H9 (cell line): ENCODE measurements at regions not wholly inside any gene's neighbourhood (a gene's known extent, or its start where the extent isn't known, plus 50 kb on each side); places are given as distances from the start of the nearest gene placed in this dataset.

Source experiments
- DNase-seq: peaks from one replicate; pipeline ENCODE4 v3.0.0-alpha.2; 2017
- H2AFZ ChIP-seq: one replicate; pipeline ENCODE4 v1.6.1; 2013; ENCODE audit warnings: mild to moderate bottlenecking, low read length, control low read depth, moderate library complexity
- H2AK5ac ChIP-seq: 2 replicates; pipeline ENCODE4 v1.6.1; 2013; ENCODE audit warnings: low read length, control low read depth, mixed read lengths; ENCODE audit not compliant: insufficient read length
- H2BK120ac ChIP-seq: one replicate; pipeline ENCODE4 v1.6.1; 2013; ENCODE audit warnings: low read depth, mild to moderate bottlenecking, low read length, control low read depth, inconsistent platforms; ENCODE audit not compliant: poor library complexity, severe bottlenecking
- H2BK12ac ChIP-seq: 2 replicates; pipeline ENCODE4 v1.6.1; 2013; ENCODE audit warnings: low read length, control low read depth, mixed read lengths, low read depth; ENCODE audit not compliant: insufficient read length
- H2BK15ac ChIP-seq: 2 replicates; pipeline ENCODE4 v1.6.1; 2013; ENCODE audit warnings: low read depth, low read length, control low read depth
- H2BK20ac ChIP-seq: one replicate; pipeline ENCODE4 v1.6.1; 2013; ENCODE audit warnings: low read depth, mild to moderate bottlenecking, low read length, control low read depth, inconsistent platforms; ENCODE audit not compliant: poor library complexity, severe bottlenecking
- H2BK5ac ChIP-seq: 2 replicates; pipeline ENCODE4 v1.6.1; 2013; ENCODE audit warnings: low read length, control low read depth, mixed read lengths; ENCODE audit not compliant: insufficient read length
- H3K14ac ChIP-seq: 2 replicates; pipeline ENCODE4 v1.6.1; 2013; ENCODE audit warnings: low read length, control low read depth; ENCODE audit not compliant: insufficient read depth
- H3K18ac ChIP-seq: 2 replicates; pipeline ENCODE4 v1.6.1; 2013; ENCODE audit warnings: low read depth, mild to moderate bottlenecking, mixed read lengths, low read length, control low read depth; ENCODE audit not compliant: insufficient read length
- H3K23ac ChIP-seq: 2 replicates; pipeline ENCODE4 v1.6.1; 2013; ENCODE audit warnings: low read length, control low read depth, mixed read lengths, low read depth; ENCODE audit not compliant: insufficient read length
- H3K23me2 ChIP-seq: 2 replicates; pipeline ENCODE4 v1.6.1; 2013; ENCODE audit warnings: low read depth, mild to moderate bottlenecking, mixed read lengths, low read length, control low read depth; ENCODE audit not compliant: insufficient read length, poor library complexity, severe bottlenecking
- H3K27ac ChIP-seq: 2 replicates; pipeline ENCODE4 v1.5.1; 2013; ENCODE audit warnings: low read length, control low read depth, mixed read lengths, low read depth; ENCODE audit not compliant: insufficient read length
- H3K27me3 ChIP-seq: 2 replicates; pipeline ENCODE4 v1.6.1; 2013; ENCODE audit warnings: low read length, control low read depth, inconsistent platforms; ENCODE audit not compliant: insufficient read depth
- H3K4ac ChIP-seq: 2 replicates; pipeline ENCODE4 v1.6.1; 2013; ENCODE audit warnings: low read depth, mild to moderate bottlenecking, control low read depth, inconsistent platforms, low read length, moderate library complexity
- H3K4me1 ChIP-seq: 2 replicates; pipeline ENCODE4 v1.6.1; 2013; ENCODE audit warnings: low read length, control low read depth, inconsistent platforms; ENCODE audit not compliant: insufficient read depth
- H3K4me2 ChIP-seq: 2 replicates; pipeline ENCODE4 v1.6.1; 2013; ENCODE audit warnings: low read length, control low read depth, mixed read lengths; ENCODE audit not compliant: insufficient read length, insufficient read depth
- H3K56ac ChIP-seq: 2 replicates; pipeline ENCODE4 v1.6.1; 2013; ENCODE audit warnings: low read depth, mild to moderate bottlenecking, mixed read lengths, low read length, control low read depth; ENCODE audit not compliant: insufficient read length
- H3K79me1 ChIP-seq: 2 replicates; pipeline ENCODE4 v1.6.1; 2013; ENCODE audit warnings: low read depth, mild to moderate bottlenecking, moderate library complexity, low read length, control low read depth, inconsistent platforms; ENCODE audit not compliant: insufficient read depth, poor library complexity, severe bottlenecking
- H3K79me2 ChIP-seq: 2 replicates; pipeline ENCODE4 v1.6.1; 2013; ENCODE audit warnings: low read length, control low read depth, inconsistent platforms; ENCODE audit not compliant: insufficient read depth
- H3K9ac ChIP-seq: 2 replicates; pipeline ENCODE4 v1.6.1; 2013; ENCODE audit warnings: low read length, control low read depth, mixed read lengths; ENCODE audit not compliant: insufficient read length; ENCODE audit errors: extremely low read depth
- H3K9me3 ChIP-seq: one replicate; pipeline ENCODE4 v1.6.1; 2013; ENCODE audit warnings: low read depth, low read length, inconsistent platforms; ENCODE audit not compliant: control insufficient read depth
- H3T11ph ChIP-seq: one replicate; pipeline ENCODE4 v1.6.1; 2013; ENCODE audit warnings: mild to moderate bottlenecking, low read length, control low read depth, inconsistent platforms
- H4K20me1 ChIP-seq: one replicate; pipeline ENCODE4 v1.6.1; 2013; ENCODE audit not compliant: control insufficient read depth, insufficient read length, insufficient read depth
- H4K5ac ChIP-seq: 2 replicates; pipeline ENCODE4 v1.6.1; 2013; ENCODE audit warnings: low read depth, mild to moderate bottlenecking, mixed read lengths, low read length, control low read depth; ENCODE audit not compliant: insufficient read length
- H4K8ac ChIP-seq: replicated peaks from 2 replicates; pipeline ENCODE4 v1.6.1; 2013; ENCODE audit warnings: low read length, control low read depth, mixed read lengths, low read depth; ENCODE audit not compliant: insufficient read length
- H4K91ac ChIP-seq: 2 replicates; pipeline ENCODE4 v1.6.1; 2013; ENCODE audit warnings: low read depth, mild to moderate bottlenecking, moderate library complexity, mixed read lengths, low read length, control low read depth; ENCODE audit not compliant: insufficient read length
- H3K27ac Mint-ChIP-seq, 3 experiments: 2 replicates in 2 of 3; 3 replicates in 1 of 3; pipeline ENCODE4 v1.8.0; 2020 to 2021; ENCODE audit warnings: mixed read lengths in 3 of 3, mild to moderate bottlenecking in 1 of 3, moderate library complexity in 1 of 3
- H3K27me3 Mint-ChIP-seq: 2 replicates; pipeline ENCODE4 v1.8.0; 2021; ENCODE audit warnings: low read depth, mild to moderate bottlenecking, moderate library complexity, mixed read lengths
- H3K36me3 Mint-ChIP-seq, 3 experiments: 2 replicates in 2 of 3; 3 replicates in 1 of 3; pipeline ENCODE4 v1.8.0; 2020 to 2021; ENCODE audit warnings: low read depth in 3 of 3, mixed read lengths in 3 of 3; ENCODE audit not compliant: insufficient read depth in 1 of 3
- H3K4me1 Mint-ChIP-seq, 2 experiments: 2 replicates each; pipeline ENCODE4 v1.8.0; 2020; ENCODE audit warnings: mixed read lengths in 2 of 2
- H3K4me3 Mint-ChIP-seq, 2 experiments: 2 replicates in 1 of 2; 3 replicates in 1 of 2; pipeline ENCODE4 v1.8.0; 2020 to 2021; ENCODE audit warnings: mild to moderate bottlenecking in 2 of 2, mixed read lengths in 2 of 2, moderate library complexity in 1 of 2
- H3K9me3 Mint-ChIP-seq, 2 experiments: 2 replicates in 1 of 2; 3 replicates in 1 of 2; pipeline ENCODE4 v1.8.0; 2020; ENCODE audit warnings: mild to moderate bottlenecking in 2 of 2, mixed read lengths in 2 of 2, moderate library complexity in 1 of 2
- CTCF ChIP-seq: fragments of 200-600 bp; sonication (generic); conservative IDR thresholded peaks from 3 replicates; pipeline ENCODE4 v1.8.0; 2021; ENCODE audit warnings: antibody characterized with exemption, mild to moderate bottlenecking
- WGBS: extraction: QIAGEN DNeasy Blood & Tissue Kit; methylation state at CpG from one replicate; pipeline ENCODE4 v1.1.7; 2013; ENCODE audit warnings: missing lambda C conversion rate, low lambda C conversion rate, mixed read lengths; ENCODE audit not compliant: insufficient read length; ENCODE audit errors: extremely low coverage; 5-methylcytosine and 5-hydroxymethylcytosine counted together

GRCh38 chr1:19547814-19548213 lies 62.5 kb upstream of the CAPZB start:
- Histone ChIP-seq H4K8ac (no peak overlapping the region), H4K91ac (no peak overlapping the region), H2BK120ac (no peak overlapping the region), H3K27me3 (no peaks in the 10 kb centered on the region), H2AFZ (no peak overlapping the region), H3T11ph (no peak overlapping the region), H3K79me2 (no peaks in the 10 kb centered on the region), H3K14ac (no peak overlapping the region), H2BK12ac (no peak overlapping the region), H2BK15ac (no peak overlapping the region), H3K79me1 (no peaks in the 10 kb centered on the region), H2BK20ac (no peak overlapping the region), H3K9me3 (peaks cover 9% of the 10 kb centered on the region), H3K27ac (no peak overlapping the region), H3K4me1 (no peaks in the 10 kb centered on the region), H3K18ac (no peak overlapping the region), H4K20me1 (no peaks in the 10 kb centered on the region), H3K23ac (no peak overlapping the region), H3K23me2 (no peaks in the 10 kb centered on the region), H2BK5ac (no peak overlapping the region), H2AK5ac (no peak overlapping the region), H3K56ac (no peak overlapping the region), H3K9ac (no peak overlapping the region), H3K4me2 (no peak overlapping the region), H3K4ac (no peak overlapping the region), H4K5ac (no peak overlapping the region)
- no peak for TF ChIP-seq CTCF
- H3K9me3 Mint-ChIP-seq = peaks cover 52 to 77% of the 10 kb centered on the region in 2 experiments
- no peak overlapping the region for H3K27ac Mint-ChIP-seq
- H3K4me3 Mint-ChIP-seq = no peak overlapping the region
- H3K4me1 Mint-ChIP-seq = no peaks in the 10 kb centered on the region
- peaks cover 26% of the 10 kb centered on the region for H3K27me3 Mint-ChIP-seq
- H3K36me3 Mint-ChIP-seq = peaks cover 8 to 16% (median 10%) of the 10 kb centered on the region in 3 experiments; a peak in 6 of 7 replicates
- DNase-seq = no peak
- WGBS = no CpG with 5 or more reads among the region's 1 CpG
